Karpas-422 (cell line): ENCODE measurements at regions not wholly inside any gene's neighbourhood (a gene's known extent, or its start where the extent isn't known, plus 50 kb on each side); places are given as distances from the start of the nearest gene placed in this dataset.
A peak's percentile ranks its signal among the peaks of the same experiment; 100 is the strongest.

Experiments used
- DNase-seq: peaks from one replicate; pipeline ENCODE4 v3.0.0-alpha.2; 2015
- H2AFZ ChIP-seq: fragments of 200-600 bp; sonication (generic); 2 replicates; pipeline ENCODE4 v1.6.1; 2014; ENCODE audit warnings: antibody characterized with exemption, low read length, mixed read lengths
- H3K27ac ChIP-seq: fragments of 200-600 bp; sonication (generic); 2 replicates; pipeline ENCODE4 v1.5.1; 2014; ENCODE audit warnings: mild to moderate bottlenecking, low read length, moderate library complexity
- H3K27me3 ChIP-seq: fragments of 200-600 bp; sonication (generic); 2 replicates; pipeline ENCODE4 v1.6.1; 2014; ENCODE audit warnings: low read length, mixed read lengths
- H3K36me3 ChIP-seq: fragments of 200-600 bp; sonication (generic); 2 replicates; pipeline ENCODE4 v1.6.1; 2014; ENCODE audit warnings: low read length, mixed read lengths; ENCODE audit not compliant: insufficient read depth
- H3K4me1 ChIP-seq: fragments of 200-600 bp; sonication (generic); 2 replicates; pipeline ENCODE4 v1.6.1; 2014; ENCODE audit warnings: mild to moderate bottlenecking, low read length, mixed read lengths
- H3K4me2 ChIP-seq: fragments of 200-600 bp; sonication (generic); 2 replicates; pipeline ENCODE4 v1.6.1; 2014; ENCODE audit warnings: low read length, low read depth, mild to moderate bottlenecking; ENCODE audit not compliant: poor library complexity, severe bottlenecking
- H3K4me3 ChIP-seq: fragments of 200-600 bp; sonication (generic); 2 replicates; pipeline ENCODE4 v1.5.1; 2014; ENCODE audit warnings: mild to moderate bottlenecking, antibody characterized with exemption, low read length, mixed read lengths
- H3K79me2 ChIP-seq: fragments of 200-600 bp; sonication (generic); 2 replicates; pipeline ENCODE4 v1.6.1; 2014; ENCODE audit warnings: mild to moderate bottlenecking, low read length, mixed read lengths
- H3K9ac ChIP-seq: fragments of 200-600 bp; sonication (generic); 2 replicates; pipeline ENCODE4 v1.6.0; 2014; ENCODE audit warnings: low read length
- H3K9me2 ChIP-seq: fragments of 200-600 bp; sonication (generic), shearing (Covaris generic); replicated peaks from 2 replicates; pipeline ENCODE4 v1.6.0; 2014; ENCODE audit warnings: mild to moderate bottlenecking, low read length, moderate library complexity; ENCODE audit not compliant: insufficient read depth
- H3K9me3 ChIP-seq: fragments of 300-700, 200-600 bp; sonication (generic); 2 replicates; pipeline ENCODE4 v1.6.1; 2014; ENCODE audit warnings: low read length, mixed read lengths
- H4K20me1 ChIP-seq: fragments of 200-600 bp; sonication (generic); 2 replicates; pipeline ENCODE4 v1.6.1; 2014; ENCODE audit warnings: mild to moderate bottlenecking, antibody characterized with exemption, low read length, low read depth; ENCODE audit not compliant: insufficient read depth

DNA sequence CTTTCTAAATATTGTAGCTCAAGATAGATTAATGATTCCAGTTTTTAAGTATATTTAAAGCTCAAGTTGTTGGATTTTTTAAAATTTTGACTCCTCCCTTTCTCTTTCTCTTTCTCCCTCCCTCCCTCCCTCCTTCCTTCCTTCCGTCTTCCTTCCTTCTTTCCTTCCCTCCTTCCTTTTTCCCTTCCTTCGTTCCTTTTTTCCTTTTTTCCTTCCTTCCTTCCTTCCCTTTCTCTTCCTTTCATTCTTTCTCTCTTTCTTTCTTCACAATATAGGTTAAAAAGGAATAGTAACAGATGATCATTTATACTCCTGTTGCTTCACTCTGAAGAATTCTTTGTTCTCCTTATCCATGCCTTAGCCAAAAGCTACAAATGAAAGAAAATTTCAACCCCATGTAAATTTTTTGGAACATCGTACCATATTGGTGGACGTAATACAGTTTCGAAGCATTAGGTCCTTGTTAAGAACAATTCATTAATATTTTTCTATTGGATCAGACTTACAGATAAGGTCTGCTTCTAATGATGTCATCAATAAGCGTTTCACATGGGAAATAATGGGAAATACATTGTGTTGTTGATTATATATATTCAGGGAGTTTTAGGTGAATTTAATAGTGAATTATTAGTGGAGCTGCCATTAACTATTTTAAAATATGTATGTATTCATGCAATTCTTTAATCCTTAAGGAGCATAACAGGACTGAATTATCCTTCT, 139.6 kb upstream of the SLC35B3 start:
- no peaks in the 10 kb centered on the region for H3K36me3 ChIP-seq
- DNase-seq = no peak
- no peak overlapping the region for H3K4me2 ChIP-seq
- no peaks in the 10 kb centered on the region for H3K27me3 ChIP-seq
- no peaks in the 10 kb centered on the region for H3K9me3 ChIP-seq
- no peak overlapping the region for H3K9ac ChIP-seq
- no peaks in the 10 kb centered on the region for H3K4me1 ChIP-seq
- H4K20me1 ChIP-seq = no peaks in the 10 kb centered on the region
- no peak overlapping the region for H2AFZ ChIP-seq
- H3K79me2 ChIP-seq = no peaks in the 10 kb centered on the region
- no peak overlapping the region for H3K27ac ChIP-seq
- H3K9me2 ChIP-seq = no peaks in the 10 kb centered on the region
- no peak overlapping the region for H3K4me3 ChIP-seq

DNA sequence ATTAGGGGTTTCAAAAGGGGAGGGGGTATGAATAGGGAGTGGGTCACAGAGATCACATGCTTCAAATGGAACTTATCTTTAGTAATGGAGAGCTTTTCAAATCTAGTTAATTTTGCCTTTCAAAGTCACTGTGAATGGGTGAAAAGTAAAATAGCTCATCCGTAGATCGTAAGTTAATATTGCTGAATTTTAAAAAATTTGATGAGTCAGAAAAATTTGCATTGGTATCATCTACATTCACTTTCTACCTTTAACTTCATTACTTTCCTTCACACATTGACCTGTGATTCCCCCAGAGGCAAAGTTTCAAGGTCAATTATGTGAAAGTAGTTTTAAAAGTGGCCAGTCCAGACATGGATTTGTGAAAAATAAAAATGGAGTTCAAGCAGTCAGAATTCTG, 139.0 kb upstream of the SLC35B3 start:
- no peak overlapping the region for H2AFZ ChIP-seq
- H4K20me1 ChIP-seq = no peaks in the 10 kb centered on the region
- no peaks in the 10 kb centered on the region for H3K9me3 ChIP-seq
- no peaks in the 10 kb centered on the region for H3K36me3 ChIP-seq
- no peak overlapping the region for H3K4me3 ChIP-seq
- H3K4me1 ChIP-seq = no peaks in the 10 kb centered on the region
- no peaks in the 10 kb centered on the region for H3K79me2 ChIP-seq
- no peak overlapping the region for H3K27ac ChIP-seq
- peak; percentile 20 for DNase-seq
- no peak overlapping the region for H3K4me2 ChIP-seq
- H3K27me3 ChIP-seq = no peaks in the 10 kb centered on the region
- no peak overlapping the region for H3K9ac ChIP-seq
- no peaks in the 10 kb centered on the region for H3K9me2 ChIP-seq

DNA sequence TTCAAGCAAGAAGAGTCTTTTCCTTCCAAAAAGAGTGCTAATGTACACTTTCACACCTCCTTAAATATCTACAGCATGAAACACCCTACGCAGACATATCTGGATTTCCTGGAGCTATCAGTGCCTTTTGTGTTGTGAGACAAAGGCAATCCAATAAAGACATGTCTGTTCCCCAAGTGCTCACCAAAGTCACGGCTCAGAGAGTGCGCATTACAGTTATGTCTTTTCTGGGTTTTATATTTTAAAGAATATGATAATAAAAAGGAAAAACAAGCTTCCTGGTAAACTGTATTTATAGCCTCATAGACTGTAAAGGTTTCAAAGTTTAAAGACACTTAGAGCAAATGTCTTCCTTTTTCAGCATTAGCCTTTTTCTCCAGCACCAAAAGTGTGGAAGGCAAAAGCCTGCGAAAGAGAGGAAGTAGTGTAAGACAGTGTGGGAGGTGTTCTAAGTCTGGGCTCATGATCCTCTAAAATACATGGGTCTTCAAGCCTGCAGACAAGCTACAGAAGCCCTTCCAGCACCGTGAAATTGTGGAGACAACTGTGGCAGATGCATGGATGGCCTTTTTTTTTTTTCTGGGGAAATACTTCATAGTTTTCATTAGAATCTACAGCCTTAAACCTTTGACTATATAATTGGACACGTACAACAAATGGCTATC, 135.0 kb upstream of the SLC35B3 start:
- Histone ChIP-seq H3K27ac (no peak overlapping the region), H4K20me1 (no peaks in the 10 kb centered on the region), H3K27me3 (no peaks in the 10 kb centered on the region), H3K4me1 (no peaks in the 10 kb centered on the region), H3K36me3 (no peaks in the 10 kb centered on the region), H3K79me2 (no peaks in the 10 kb centered on the region), H3K4me3 (no peak overlapping the region), H3K9ac (no peak overlapping the region), H3K9me3 (no peaks in the 10 kb centered on the region), H2AFZ (no peak overlapping the region), H3K9me2 (no peaks in the 10 kb centered on the region), H3K4me2 (no peak overlapping the region)
- no peak for DNase-seq

DNA sequence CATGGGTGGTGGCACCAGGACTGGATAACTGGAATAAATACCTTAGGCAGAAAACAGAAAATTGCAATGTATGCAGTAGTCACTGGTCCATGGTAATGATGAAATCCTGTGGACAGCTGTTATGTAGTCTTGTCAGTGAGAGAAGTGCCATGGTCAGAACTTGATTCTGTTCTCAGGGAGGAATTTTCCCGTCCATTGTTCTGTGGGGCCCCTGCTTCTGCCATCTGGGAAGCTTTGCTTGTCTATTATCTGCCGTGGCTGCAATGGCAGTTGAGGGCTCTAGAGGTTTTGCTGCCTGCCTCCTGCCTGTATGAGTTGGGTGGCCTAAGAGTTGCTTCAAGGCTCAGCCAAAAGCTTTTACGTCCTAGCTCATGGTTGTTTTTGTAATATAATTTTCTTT, 126.8 kb upstream of the SLC35B3 start:
- Histone ChIP-seq H2AFZ (no peak overlapping the region), H4K20me1 (no peaks in the 10 kb centered on the region), H3K4me2 (no peak overlapping the region), H3K4me3 (no peak overlapping the region), H3K9ac (no peak overlapping the region), H3K9me3 (no peaks in the 10 kb centered on the region), H3K79me2 (no peaks in the 10 kb centered on the region), H3K4me1 (no peaks in the 10 kb centered on the region), H3K27me3 (no peaks in the 10 kb centered on the region), H3K36me3 (no peaks in the 10 kb centered on the region), H3K9me2 (no peaks in the 10 kb centered on the region), H3K27ac (no peak overlapping the region)
- DNase-seq = no peak

DNA sequence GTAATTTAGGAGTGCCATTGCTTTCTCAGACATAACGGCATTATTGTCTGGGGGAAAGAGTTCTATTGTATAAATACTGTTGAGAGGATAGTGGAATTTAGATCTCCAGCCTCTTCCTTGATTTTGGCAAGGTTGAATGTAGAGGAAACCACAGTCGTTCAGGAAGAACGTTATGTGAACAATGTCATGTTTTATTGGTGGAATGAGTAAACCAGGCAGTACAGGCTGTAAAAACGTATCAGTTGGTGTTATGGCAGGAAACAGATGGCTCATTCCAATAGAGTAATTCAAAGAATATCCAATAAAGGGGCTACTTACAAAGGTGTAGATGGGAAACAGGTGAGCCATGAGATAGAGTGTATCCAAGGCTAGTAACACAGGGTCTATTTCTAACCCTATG, 123.6 kb upstream of the SLC35B3 start:
- DNase-seq = no peak
- H3K9me2 ChIP-seq = no peaks in the 10 kb centered on the region
- H3K27ac ChIP-seq = no peak overlapping the region
- no peak overlapping the region for H3K4me3 ChIP-seq
- H3K36me3 ChIP-seq = no peaks in the 10 kb centered on the region
- H3K27me3 ChIP-seq = no peaks in the 10 kb centered on the region
- H2AFZ ChIP-seq = no peak overlapping the region
- H3K4me2 ChIP-seq = no peak overlapping the region
- H3K79me2 ChIP-seq = no peaks in the 10 kb centered on the region
- no peak overlapping the region for H3K9ac ChIP-seq
- no peaks in the 10 kb centered on the region for H3K4me1 ChIP-seq
- no peaks in the 10 kb centered on the region for H4K20me1 ChIP-seq
- H3K9me3 ChIP-seq = no peaks in the 10 kb centered on the region

- no peak for DNase-seq
- H4K20me1 ChIP-seq = no peaks in the 10 kb centered on the region
- no peaks in the 10 kb centered on the region for H3K79me2 ChIP-seq
- H3K36me3 ChIP-seq = no peaks in the 10 kb centered on the region
- no peaks in the 10 kb centered on the region for H3K9me2 ChIP-seq
- no peak overlapping the region for H3K4me2 ChIP-seq
- no peak overlapping the region for H3K27ac ChIP-seq
- no peaks in the 10 kb centered on the region for H3K4me1 ChIP-seq
- H3K4me3 ChIP-seq = no peak overlapping the region
- no peak overlapping the region for H3K9ac ChIP-seq
- no peaks in the 10 kb centered on the region for H3K27me3 ChIP-seq
- H3K9me3 ChIP-seq = no peaks in the 10 kb centered on the region
- H2AFZ ChIP-seq = no peak overlapping the region
These were observed 121.8 kb upstream of the SLC35B3 start for GRCh38 chr6:8557014-8557748.

GRCh38 chr6:8556370-8557013, 121.1 kb upstream of the SLC35B3 start:
- Histone ChIP-seq H3K27me3 (no peaks in the 10 kb centered on the region), H3K9me2 (no peaks in the 10 kb centered on the region), H3K9ac (no peak overlapping the region), H3K9me3 (no peaks in the 10 kb centered on the region), H3K4me2 (no peak overlapping the region), H3K4me3 (no peak overlapping the region), H3K27ac (no peak overlapping the region), H2AFZ (no peak overlapping the region), H4K20me1 (no peaks in the 10 kb centered on the region), H3K4me1 (no peaks in the 10 kb centered on the region), H3K36me3 (no peaks in the 10 kb centered on the region), H3K79me2 (no peaks in the 10 kb centered on the region)
- no peak for DNase-seq

DNA sequence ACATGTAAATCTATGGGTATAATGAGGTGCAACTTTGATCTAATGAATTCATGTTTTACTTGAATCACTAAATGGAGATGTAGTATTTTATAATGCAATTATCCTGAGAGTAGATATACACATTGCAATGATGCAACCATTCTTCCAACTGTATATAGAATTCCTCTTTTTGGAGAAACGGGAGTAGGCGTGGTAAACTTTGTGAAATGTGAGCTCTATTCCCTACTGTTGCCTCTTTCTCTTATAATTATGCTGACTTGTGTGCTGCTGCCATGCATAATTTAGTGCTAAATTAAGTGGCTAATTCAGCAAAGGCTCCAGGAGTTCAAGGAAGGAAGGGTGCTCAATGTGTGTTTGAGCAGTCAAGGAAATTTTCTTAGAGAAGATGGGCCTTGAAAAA, 116.6 kb upstream of the SLC35B3 start:
- no peaks in the 10 kb centered on the region for H3K36me3 ChIP-seq
- no peaks in the 10 kb centered on the region for H3K79me2 ChIP-seq
- no peaks in the 10 kb centered on the region for H3K9me2 ChIP-seq
- H3K9ac ChIP-seq = no peak overlapping the region
- no peak for DNase-seq
- H4K20me1 ChIP-seq = no peaks in the 10 kb centered on the region
- no peaks in the 10 kb centered on the region for H3K27me3 ChIP-seq
- H2AFZ ChIP-seq = no peak overlapping the region
- no peak overlapping the region for H3K27ac ChIP-seq
- no peaks in the 10 kb centered on the region for H3K4me1 ChIP-seq
- no peak overlapping the region for H3K4me2 ChIP-seq
- H3K4me3 ChIP-seq = no peak overlapping the region
- H3K9me3 ChIP-seq = no peaks in the 10 kb centered on the region
